Upper lobe of left lung (tissue), 4 donors: ENCODE measurements at regions not wholly inside any gene's neighbourhood (a gene's known extent, or its start where the extent isn't known, plus 50 kb on each side); places are given as distances from the start of the nearest gene placed in this dataset.

ENCODE experiments used
- EP300 ChIP-seq, 4 donors: sonication (generic); formaldehyde crosslinking; IDR thresholded peaks; one replicate each; pipeline ENCODE4 v1.5.1; 2017; ENCODE audit warnings: antibody characterized with exemption in 4 of 4, control low read depth in 2 of 4
- TF ChIP-seq, protein P1 (sequence below), 6 experiments: fragments of 450-650 bp in 4 of 6; fragments of 200-600 bp in 2 of 6; sonication (generic) in 2 of 6; IDR thresholded peaks; one replicate each; pipeline ENCODE4 v1.5.1; 2016 to 2019; ENCODE audit warnings: antibody characterized with exemption in 6 of 6

DNA sequence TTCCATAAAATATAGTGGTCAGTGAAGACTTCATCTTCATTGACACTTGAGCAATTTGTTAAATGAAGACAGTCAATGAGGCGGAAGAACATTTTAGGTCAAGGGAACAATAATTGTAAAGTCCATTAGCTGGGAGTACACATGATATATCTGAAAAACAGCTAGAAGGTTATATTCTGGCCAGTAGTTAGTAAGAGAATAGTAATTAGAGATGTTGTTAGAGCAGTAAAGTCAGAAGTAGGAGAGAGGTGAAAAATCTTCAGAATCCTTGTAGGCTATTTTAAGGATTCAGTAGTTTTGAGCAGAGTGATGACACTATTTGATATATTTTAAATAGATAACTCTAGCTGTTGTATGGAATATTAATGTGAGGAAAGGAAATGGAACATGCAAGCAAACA lies 915.6 kb upstream of the NEGR1 start:
- TF ChIP-seq, protein P1, sequence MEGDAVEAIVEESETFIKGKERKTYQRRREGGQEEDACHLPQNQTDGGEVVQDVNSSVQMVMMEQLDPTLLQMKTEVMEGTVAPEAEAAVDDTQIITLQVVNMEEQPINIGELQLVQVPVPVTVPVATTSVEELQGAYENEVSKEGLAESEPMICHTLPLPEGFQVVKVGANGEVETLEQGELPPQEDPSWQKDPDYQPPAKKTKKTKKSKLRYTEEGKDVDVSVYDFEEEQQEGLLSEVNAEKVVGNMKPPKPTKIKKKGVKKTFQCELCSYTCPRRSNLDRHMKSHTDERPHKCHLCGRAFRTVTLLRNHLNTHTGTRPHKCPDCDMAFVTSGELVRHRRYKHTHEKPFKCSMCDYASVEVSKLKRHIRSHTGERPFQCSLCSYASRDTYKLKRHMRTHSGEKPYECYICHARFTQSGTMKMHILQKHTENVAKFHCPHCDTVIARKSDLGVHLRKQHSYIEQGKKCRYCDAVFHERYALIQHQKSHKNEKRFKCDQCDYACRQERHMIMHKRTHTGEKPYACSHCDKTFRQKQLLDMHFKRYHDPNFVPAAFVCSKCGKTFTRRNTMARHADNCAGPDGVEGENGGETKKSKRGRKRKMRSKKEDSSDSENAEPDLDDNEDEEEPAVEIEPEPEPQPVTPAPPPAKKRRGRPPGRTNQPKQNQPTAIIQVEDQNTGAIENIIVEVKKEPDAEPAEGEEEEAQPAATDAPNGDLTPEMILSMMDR (IDR thresholded peaks at IDR 0.05): no peak
- no peak for TF ChIP-seq EP300 (IDR thresholded peaks at IDR 0.05)
